ENCODE measurements at regions not wholly inside any gene's neighbourhood (a gene's known extent, or its start where the extent isn't known, plus 50 kb on each side); places are given as distances from the start of the nearest gene placed in this dataset.
"Not testable (repeated sequence)": the region's sequence is repeated elsewhere in the genome, so short reads cannot be mapped to it uniquely, and the experiment has no call there.

GRCh38 chr6:149139782-149140136, 177.8 kb upstream of the TAB2 start:
- Mint-ChIP-seq H3K9me3 (peaks cover 10% of the 10 kb centered on the region), H3K4me3 (peak overlapping the region; percentile 67), H3K4me1 (ENCODE audit: low read depth) (peaks cover 47% of the 10 kb centered on the region), H3K27me3 (ENCODE audit: low read depth) (no peaks in the 10 kb centered on the region), H3K36me3 (ENCODE audit: insufficient read depth) (peaks cover 6% of the 10 kb centered on the region)
- no peak for ATAC-seq
- no peak for DNase-seq

GRCh38 chr6:149140137-149140909, 177.2 kb upstream of the TAB2 start:
- DNase-seq (peak; percentile 31), ATAC-seq (peak; percentile 81 to 83)
- Mint-ChIP-seq H3K4me1 (ENCODE audit: low read depth) (peaks cover 47% of the 10 kb centered on the region), H3K36me3 (ENCODE audit: insufficient read depth) (peaks cover 6% of the 10 kb centered on the region), H3K9me3 (peaks cover 12% of the 10 kb centered on the region), H3K27me3 (ENCODE audit: low read depth) (no peaks in the 10 kb centered on the region), H3K4me3 (peak overlapping the region; percentile 67)

- H3K27me3 Mint-ChIP-seq (ENCODE audit: low read depth) = no peaks in the 10 kb centered on the region
- peak; percentile 78 to 83 for ATAC-seq
- DNase-seq = no peak
- peaks cover 7% of the 10 kb centered on the region for H3K36me3 Mint-ChIP-seq (ENCODE audit: insufficient read depth)
- H3K4me3 Mint-ChIP-seq = peak overlapping the region; percentile 67
- H3K9me3 Mint-ChIP-seq = peaks cover 16% of the 10 kb centered on the region
- peaks cover 49% of the 10 kb centered on the region for H3K4me1 Mint-ChIP-seq (ENCODE audit: low read depth)
Observed at GRCh38 chr6:149140910-149141290, 176.6 kb upstream of the TAB2 start.

GRCh38 chr6:149142924-149143429, 174.5 kb upstream of the TAB2 start:
- Mint-ChIP-seq H3K4me3 (no peak overlapping the region), H3K27me3 (ENCODE audit: low read depth) (no peaks in the 10 kb centered on the region), H3K36me3 (ENCODE audit: insufficient read depth) (peaks cover 14% of the 10 kb centered on the region), H3K9me3 (peaks cover 19% of the 10 kb centered on the region), H3K4me1 (ENCODE audit: low read depth) (peaks cover 62% of the 10 kb centered on the region)
- DNase-seq (no peak), ATAC-seq (no peak)

GRCh38 chr6:149145800-149146199, 171.7 kb upstream of the TAB2 start:
- peaks cover 65% of the 10 kb centered on the region for H3K4me1 Mint-ChIP-seq (ENCODE audit: low read depth)
- H3K36me3 Mint-ChIP-seq (ENCODE audit: insufficient read depth) = peaks cover 24% of the 10 kb centered on the region
- DNase-seq; H3K27me3 Mint-ChIP-seq (ENCODE audit: low read depth); ATAC-seq; H3K4me3 Mint-ChIP-seq: not testable (repeated sequence)
- H3K9me3 Mint-ChIP-seq = peaks cover 25% of the 10 kb centered on the region

GRCh38 chr6:149147195-149147594, 170.3 kb upstream of the TAB2 start:
- no peak for DNase-seq
- no peak overlapping the region for H3K4me3 Mint-ChIP-seq
- peaks cover 60% of the 10 kb centered on the region for H3K4me1 Mint-ChIP-seq (ENCODE audit: low read depth)
- H3K36me3 Mint-ChIP-seq (ENCODE audit: insufficient read depth) = peaks cover 28% of the 10 kb centered on the region
- H3K27me3 Mint-ChIP-seq (ENCODE audit: low read depth) = no peaks in the 10 kb centered on the region
- no peak for ATAC-seq
- peaks cover 31% of the 10 kb centered on the region for H3K9me3 Mint-ChIP-seq

GRCh38 chr6:149147938-149148718, 169.4 kb upstream of the TAB2 start:
- Mint-ChIP-seq H3K36me3 (ENCODE audit: insufficient read depth) (peaks cover 28% of the 10 kb centered on the region), H3K4me1 (ENCODE audit: low read depth) (peaks cover 68% of the 10 kb centered on the region), H3K27me3 (ENCODE audit: low read depth) (no peaks in the 10 kb centered on the region), H3K9me3 (peaks cover 31% of the 10 kb centered on the region), H3K4me3 (peak overlapping the region; percentile 7)
- ATAC-seq = peak; percentile 76 to 79
- no peak for DNase-seq

- no peak for DNase-seq
- H3K4me3 Mint-ChIP-seq = no peak overlapping the region
- ATAC-seq = no peak
- H3K27me3 Mint-ChIP-seq (ENCODE audit: low read depth) = no peaks in the 10 kb centered on the region
- H3K4me1 Mint-ChIP-seq (ENCODE audit: low read depth) = peaks cover 80% of the 10 kb centered on the region
- peaks cover 22% of the 10 kb centered on the region for H3K9me3 Mint-ChIP-seq
- peaks cover 24% of the 10 kb centered on the region for H3K36me3 Mint-ChIP-seq (ENCODE audit: insufficient read depth)
Observed at GRCh38 chr6:149149653-149150052, 167.9 kb upstream of the TAB2 start.

- H3K9me3 Mint-ChIP-seq = peaks cover 19% of the 10 kb centered on the region
- ATAC-seq = no peak
- peaks cover 84% of the 10 kb centered on the region for H3K4me1 Mint-ChIP-seq (ENCODE audit: low read depth)
- peaks cover 24% of the 10 kb centered on the region for H3K36me3 Mint-ChIP-seq (ENCODE audit: insufficient read depth)
- no peak for DNase-seq
- H3K4me3 Mint-ChIP-seq = no peak overlapping the region
- H3K27me3 Mint-ChIP-seq (ENCODE audit: low read depth) = no peaks in the 10 kb centered on the region
Observed at GRCh38 chr6:149150301-149150700, 167.2 kb upstream of the TAB2 start.

- H3K27me3 Mint-ChIP-seq (ENCODE audit: low read depth) = no peaks in the 10 kb centered on the region
- H3K9me3 Mint-ChIP-seq = peaks cover 19% of the 10 kb centered on the region
- peaks cover 23% of the 10 kb centered on the region for H3K36me3 Mint-ChIP-seq (ENCODE audit: insufficient read depth)
- DNase-seq (peak; percentile 15), ATAC-seq (peak; percentile 82)
- no peak overlapping the region for H3K4me3 Mint-ChIP-seq
- H3K4me1 Mint-ChIP-seq (ENCODE audit: low read depth) = peaks cover 84% of the 10 kb centered on the region
Observed at GRCh38 chr6:149150801-149151398, 166.6 kb upstream of the TAB2 start.

- H3K9me3 Mint-ChIP-seq = peaks cover 16% of the 10 kb centered on the region
- H3K27me3 Mint-ChIP-seq (ENCODE audit: low read depth) = no peaks in the 10 kb centered on the region
- DNase-seq (no peak), ATAC-seq (no peak)
- H3K4me1 Mint-ChIP-seq (ENCODE audit: low read depth) = peaks cover 68% of the 10 kb centered on the region
- no peak overlapping the region for H3K4me3 Mint-ChIP-seq
- H3K36me3 Mint-ChIP-seq (ENCODE audit: insufficient read depth) = peaks cover 16% of the 10 kb centered on the region
Observed at GRCh38 chr6:149152521-149152920, 165.0 kb upstream of the TAB2 start.

GRCh38 chr6:149153100-149153499, 164.4 kb upstream of the TAB2 start:
- Mint-ChIP-seq H3K4me3 (no peak overlapping the region), H3K9me3 (peaks cover 16% of the 10 kb centered on the region), H3K4me1 (ENCODE audit: low read depth) (peaks cover 63% of the 10 kb centered on the region), H3K27me3 (ENCODE audit: low read depth) (no peaks in the 10 kb centered on the region), H3K36me3 (ENCODE audit: insufficient read depth) (peaks cover 16% of the 10 kb centered on the region)
- no peak for ATAC-seq
- DNase-seq = no peak

GRCh38 chr6:149153693-149154092, 163.8 kb upstream of the TAB2 start:
- no peak for DNase-seq
- Mint-ChIP-seq H3K36me3 (ENCODE audit: insufficient read depth) (peaks cover 16% of the 10 kb centered on the region), H3K27me3 (ENCODE audit: low read depth) (no peaks in the 10 kb centered on the region), H3K9me3 (peaks cover 16% of the 10 kb centered on the region), H3K4me3 (peak overlapping the region; percentile 3), H3K4me1 (ENCODE audit: low read depth) (peaks cover 57% of the 10 kb centered on the region)
- ATAC-seq = no peak

- peaks cover 10% of the 10 kb centered on the region for H3K9me3 Mint-ChIP-seq
- peaks cover 12% of the 10 kb centered on the region for H3K36me3 Mint-ChIP-seq (ENCODE audit: insufficient read depth)
- no peak for DNase-seq
- H3K4me3 Mint-ChIP-seq = no peak overlapping the region
- no peaks in the 10 kb centered on the region for H3K27me3 Mint-ChIP-seq (ENCODE audit: low read depth)
- ATAC-seq = peak; percentile 7 to 22
- H3K4me1 Mint-ChIP-seq (ENCODE audit: low read depth) = peaks cover 53% of the 10 kb centered on the region
Observed at GRCh38 chr6:149154261-149154821, 163.2 kb upstream of the TAB2 start.

Data from activated T-cell treated with anti-CD3 and anti-CD28 coated beads, Interleukin-2, amount 50 U/mL, for 4 hours (primary cell).